HEK293 (cell line): ENCODE measurements at regions not wholly inside any gene's neighbourhood (a gene's known extent, or its start where the extent isn't known, plus 50 kb on each side); places are given as distances from the start of the nearest gene placed in this dataset.

ENCODE experiments used
- CTCF ChIA-PET: fragments of 350-600 bp; formaldehyde crosslinking; extraction: SDS; loops from one replicate; lab custom pipeline; 2021; ENCODE audit warnings: antibody characterized with exemption; lab: Yijun Ruan, JAX
- POLR2A ChIA-PET: fragments of 300-600 bp; formaldehyde crosslinking; extraction: SDS; loops from one replicate; lab custom pipeline; 2020; ENCODE audit warnings: antibody characterized with exemption, inconsistent platforms; lab: Yijun Ruan, JAX
- H3K27ac ChIP-seq: fragments of 200-500 bp; sonication (Bioruptor generic); 2 replicates; pipeline ENCODE4 v1.5.1; 2014; ENCODE audit warnings: low read depth, low read length, control low read depth, inconsistent platforms; ENCODE audit errors: extremely low read depth
- H3K36me3 ChIP-seq, 2 experiments: fragments of 200-500 bp in 1 of 2; sonication (Bioruptor generic) in 1 of 2; 1 replicate in 1 of 2; 2 replicates in 1 of 2; pipeline ENCODE4 v1.5.1; 2014 to 2017; ENCODE audit warnings: inconsistent platforms in 2 of 2, low read length in 2 of 2; ENCODE audit not compliant: control insufficient read depth in 2 of 2, insufficient read depth in 1 of 2
- H3K4me1 ChIP-seq: fragments of 200-500 bp; sonication (Bioruptor generic); 2 replicates; pipeline ENCODE4 v1.5.1; 2014; ENCODE audit warnings: mild to moderate bottlenecking, low read length, inconsistent platforms; ENCODE audit not compliant: control insufficient read depth, insufficient read depth
- H3K4me3 ChIP-seq: 2 replicates; pipeline ENCODE4 v1.5.1; 2011; ENCODE audit warnings: low read depth, mild to moderate bottlenecking, control low read depth, low read length, moderate library complexity
- H3K9me3 ChIP-seq: fragments of 200-500 bp; sonication (Bioruptor generic); 2 replicates; pipeline ENCODE4 v1.5.1; 2014; ENCODE audit warnings: low read depth, low read length, inconsistent platforms; ENCODE audit not compliant: control insufficient read depth, insufficient read depth
- AEBP2 ChIP-seq: fragments of 450-650 bp; formaldehyde crosslinking; IDR thresholded peaks from 2 replicates; pipeline ENCODE4 v1.5.1; 2016; ENCODE audit warnings: missing biosample characterization, missing genetic modification characterization, borderline replicate concordance
- ATF2 ChIP-seq: fragments of 450-650 bp; formaldehyde crosslinking; IDR thresholded peaks from 2 replicates; pipeline ENCODE4 v1.5.1; 2016; ENCODE audit warnings: missing biosample characterization, missing genetic modification characterization, low read depth
- GLIS2 ChIP-seq: fragments of 450-650 bp; formaldehyde crosslinking; IDR thresholded peaks from 2 replicates; pipeline ENCODE4 v1.5.1; 2016; ENCODE audit warnings: missing biosample characterization, missing genetic modification characterization
- PRDM2 ChIP-seq: fragments of 450-650 bp; formaldehyde crosslinking; IDR thresholded peaks from 2 replicates; pipeline ENCODE4 v1.5.1; 2016; ENCODE audit warnings: missing biosample characterization, missing genetic modification characterization, borderline replicate concordance
- REST ChIP-seq: fragments of 450-650 bp; formaldehyde crosslinking; IDR thresholded peaks from 2 replicates; pipeline ENCODE4 v1.5.1; 2016; ENCODE audit warnings: missing biosample characterization, missing genetic modification characterization
- SP2 ChIP-seq: fragments of 450-650 bp; formaldehyde crosslinking; IDR thresholded peaks from 2 replicates; pipeline ENCODE4 v1.5.1; 2016; ENCODE audit warnings: missing biosample characterization, missing genetic modification characterization
- ZBTB8A ChIP-seq: fragments of 450-650 bp; formaldehyde crosslinking; IDR thresholded peaks from 2 replicates; pipeline ENCODE4 v1.5.1; 2016; ENCODE audit warnings: missing biosample characterization, missing genetic modification characterization
- ZNF202 ChIP-seq: fragments of 450-650 bp; formaldehyde crosslinking; IDR thresholded peaks from 2 replicates; pipeline ENCODE4 v1.5.1; 2016; ENCODE audit warnings: missing biosample characterization, missing genetic modification characterization, borderline replicate concordance
- ZNF221 ChIP-seq: fragments of 450-650 bp; formaldehyde crosslinking; IDR thresholded peaks from 2 replicates; pipeline ENCODE4 v1.5.1; 2017; ENCODE audit warnings: missing biosample characterization, missing genetic modification characterization, borderline replicate concordance
- ZNF266 ChIP-seq: fragments of 450-650 bp; formaldehyde crosslinking; IDR thresholded peaks from 2 replicates; pipeline ENCODE4 v1.5.1; 2016; ENCODE audit warnings: missing biosample characterization, missing genetic modification characterization, low read depth
- ZNF302 ChIP-seq: fragments of 450-650 bp; formaldehyde crosslinking; IDR thresholded peaks from 2 replicates; pipeline ENCODE4 v1.5.1; 2016; ENCODE audit warnings: missing biosample characterization, missing genetic modification characterization, low read depth
- ZNF341 ChIP-seq: fragments of 450-650 bp; formaldehyde crosslinking; IDR thresholded peaks from 2 replicates; pipeline ENCODE4; 2016; ENCODE audit warnings: low read depth, missing biosample characterization, missing genetic modification characterization
- ZNF354C ChIP-seq: fragments of 450-650 bp; formaldehyde crosslinking; IDR thresholded peaks from 2 replicates; pipeline ENCODE4 v1.5.1; 2016; ENCODE audit warnings: missing biosample characterization, missing genetic modification characterization, low read depth, borderline replicate concordance
- ZNF362 ChIP-seq: fragments of 450-650 bp; formaldehyde crosslinking; IDR thresholded peaks from 2 replicates; pipeline ENCODE4 v1.5.1; 2016; ENCODE audit warnings: missing biosample characterization, missing genetic modification characterization
- ZNF529 ChIP-seq: fragments of 450-650 bp; formaldehyde crosslinking; IDR thresholded peaks from 2 replicates; pipeline ENCODE4 v1.5.1; 2017; ENCODE audit warnings: missing genetic modification characterization, missing biosample characterization; ENCODE audit not compliant: insufficient replicate concordance
- ZNF548 ChIP-seq: fragments of 450-650 bp; formaldehyde crosslinking; IDR thresholded peaks from 2 replicates; pipeline ENCODE4 v1.5.1; 2016; ENCODE audit warnings: missing biosample characterization, missing genetic modification characterization
- ZNF600 ChIP-seq: fragments of 450-650 bp; formaldehyde crosslinking; IDR thresholded peaks from 2 replicates; pipeline ENCODE4 v1.5.1; 2016; ENCODE audit warnings: missing biosample characterization, missing genetic modification characterization
- ZNF623 ChIP-seq: fragments of 450-650 bp; formaldehyde crosslinking; IDR thresholded peaks from 2 replicates; pipeline ENCODE4 v1.5.1; 2016; ENCODE audit warnings: missing biosample characterization, missing genetic modification characterization
- ZNF660 ChIP-seq: fragments of 450-650 bp; IDR thresholded peaks from 2 replicates; pipeline ENCODE4 v1.5.1; 2018; ENCODE audit warnings: missing biosample characterization, mild to moderate bottlenecking, missing genetic modification characterization
- ZNF664 ChIP-seq: fragments of 450-650 bp; formaldehyde crosslinking; IDR thresholded peaks from 2 replicates; pipeline ENCODE4 v1.5.1; 2016; ENCODE audit warnings: missing biosample characterization, missing genetic modification characterization
- ZNF677 ChIP-seq: fragments of 450-650 bp; IDR thresholded peaks from 2 replicates; pipeline ENCODE4 v1.5.0; 2018; ENCODE audit warnings: missing biosample characterization, mild to moderate bottlenecking, missing genetic modification characterization, moderate library complexity
- ZNF768 ChIP-seq: fragments of 450-650 bp; formaldehyde crosslinking; IDR thresholded peaks from 2 replicates; pipeline ENCODE4 v1.5.1; 2018; ENCODE audit warnings: missing biosample characterization, mild to moderate bottlenecking, missing genetic modification characterization

- H3K4me1 ChIP-seq: no peaks in the 10 kb centered on the region
- no peak overlapping the region for H3K27ac ChIP-seq
- ChIA-PET POLR2A (no interaction called here), CTCF (no interaction called here)
- no peaks in the 10 kb centered on the region for H3K9me3 ChIP-seq
- H3K4me3 ChIP-seq: no peak overlapping the region
- TF ChIP-seq PRDM2 (tag by site-specific recombination) (no peak), ZNF600 (no peak), ZBTB8A (tag by site-specific recombination) (no peak), ZNF302 (tag by site-specific recombination) (no peak), ZNF341 (tag by site-specific recombination) (no peak), SP2 (tag by site-specific recombination) (no peak), AEBP2 (tag by site-specific recombination) (no peak), ZNF677 (tag by site-specific recombination) (no peak), ZNF354C (no peak), ZNF362 (no peak), ZNF266 (tag by site-specific recombination) (no peak), ZNF660 (tag by site-specific recombination) (no peak), ZNF529 (no peak), ZNF664 (no peak), GLIS2 (tag by site-specific recombination) (no peak), ZNF768 (tag by site-specific recombination) (no peak), ZNF548 (tag by site-specific recombination) (no peak), ZNF623 (tag by site-specific recombination) (no peak)
- no peaks in the 10 kb centered on the region for H3K36me3 ChIP-seq
Observed at GRCh38 chr3:6709178-6709577, 151.7 kb upstream of the GRM7 start.

- CTCF ChIA-PET: no interaction called here
- Histone ChIP-seq H3K4me1 (no peaks in the 10 kb centered on the region), H3K9me3 (no peaks in the 10 kb centered on the region), H3K4me3 (no peak overlapping the region), H3K36me3 (no peaks in the 10 kb centered on the region), H3K27ac (no peak overlapping the region)
- POLR2A ChIA-PET: no interaction called here
- TF ChIP-seq ZNF221 (tag by site-specific recombination) (no peak), REST (tag by site-specific recombination) (no peak), ZNF202 (tag by site-specific recombination) (no peak), ZNF600 (no peak), ATF2 (tag by site-specific recombination) (no peak)
Observed at GRCh38 chr3:6714962-6715361, 146.0 kb upstream of the GRM7 start.
